Activated CD4-positive, CD25-positive, alpha-beta regulatory T cell treated with anti-CD3 and anti-CD28 coated beads, Interleukin-2, amount 50 U/mL, for 16 hours (primary cell): ENCODE measurements at regions not wholly inside any gene's neighbourhood (a gene's known extent, or its start where the extent isn't known, plus 50 kb on each side); places are given as distances from the start of the nearest gene placed in this dataset.

Experiments
- DNase-seq: peaks from one replicate; pipeline ENCODE4 v3.0.0-alpha.2; 2020; ENCODE audit warnings: low read depth, low spot score

GRCh38 chr2:128686881-128687555, 368.4 kb upstream of the HS6ST1 start:
- no peak for DNase-seq

GRCh38 chr2:128687565-128687964, 368.9 kb upstream of the HS6ST1 start:
- DNase-seq = no peak

GRCh38 chr2:128689971-128690370, 371.3 kb upstream of the HS6ST1 start:
- DNase-seq = no peak

GRCh38 chr2:128690431-128690830, 371.8 kb upstream of the HS6ST1 start:
- no peak for DNase-seq

GRCh38 chr2:128690869-128691268, 372.2 kb upstream of the HS6ST1 start:
- no peak for DNase-seq

GRCh38 chr2:128691526-128691925, 372.9 kb upstream of the HS6ST1 start:
- DNase-seq = no peak

GRCh38 chr2:128692895-128693742, 374.5 kb upstream of the HS6ST1 start:
- no peak for DNase-seq

GRCh38 chr2:128693743-128694029, 375.0 kb upstream of the HS6ST1 start:
- DNase-seq = no peak

- DNase-seq = no peak
These were observed 377.1 kb upstream of the HS6ST1 start for GRCh38 chr2:128695646-128696220.

- no peak for DNase-seq
These were observed 377.8 kb upstream of the HS6ST1 start for GRCh38 chr2:128696421-128696820.

GRCh38 chr2:128701418-128701817, 382.8 kb upstream of the HS6ST1 start:
- DNase-seq = no peak

GRCh38 chr2:128702616-128703015, 383.9 kb upstream of the HS6ST1 start:
- no peak for DNase-seq

- DNase-seq = no peak
These were observed 389.6 kb upstream of the HS6ST1 start for GRCh38 chr2:128708106-128708816.

GRCh38 chr2:128710242-128710641, 391.6 kb upstream of the HS6ST1 start:
- no peak for DNase-seq

- DNase-seq = no peak
These were observed 392.1 kb upstream of the HS6ST1 start for GRCh38 chr2:128710729-128711128.

GRCh38 chr2:128714285-128714684, 395.6 kb upstream of the HS6ST1 start:
- DNase-seq = no peak

- no peak for DNase-seq
These were observed 396.2 kb upstream of the HS6ST1 start for GRCh38 chr2:128714851-128715312.

GRCh38 chr2:128715360-128715759, 396.7 kb upstream of the HS6ST1 start:
- DNase-seq = no peak

GRCh38 chr2:128716299-128716721, 397.6 kb upstream of the HS6ST1 start:
- no peak for DNase-seq

- no peak for DNase-seq
These were observed 399.4 kb upstream of the HS6ST1 start for GRCh38 chr2:128717758-128718710.
